Loucy (cell line): ENCODE measurements at regions not wholly inside any gene's neighbourhood (a gene's known extent, or its start where the extent isn't known, plus 50 kb on each side); places are given as distances from the start of the nearest gene placed in this dataset.

Source experiments
- H2AFZ ChIP-seq: fragments of 200-600 bp; sonication (generic); 2 replicates; pipeline ENCODE4 v1.6.0; 2016; ENCODE audit warnings: antibody characterized with exemption, mild to moderate bottlenecking, low read length, moderate library complexity
- H3F3A ChIP-seq: fragments of 200-600 bp; 2 replicates; pipeline ENCODE4 v1.6.0; 2016; ENCODE audit warnings: antibody characterized with exemption, low read depth, mild to moderate bottlenecking
- H3K27me3 ChIP-seq: fragments of 200-600 bp; sonication (generic); 2 replicates; pipeline ENCODE4 v1.6.1; 2014; ENCODE audit warnings: low read length, mild to moderate bottlenecking; ENCODE audit not compliant: insufficient read depth, poor library complexity, severe bottlenecking
- H3K36me3 ChIP-seq: fragments of 200-600 bp; sonication (generic); 2 replicates; pipeline ENCODE4 v1.6.1; 2016; ENCODE audit warnings: low read length; ENCODE audit not compliant: insufficient read depth
- H3K4me1 ChIP-seq: fragments of 200-600 bp; sonication (generic); 2 replicates; pipeline ENCODE4 v1.5.1; 2014; ENCODE audit warnings: low read length, mild to moderate bottlenecking; ENCODE audit not compliant: insufficient read depth, poor library complexity, severe bottlenecking
- H3K4me2 ChIP-seq: fragments of 200-600 bp; sonication (generic); 2 replicates; pipeline ENCODE4 v1.6.0; 2014; ENCODE audit warnings: antibody characterized with exemption, low read length, low read depth, mild to moderate bottlenecking; ENCODE audit not compliant: poor library complexity, severe bottlenecking
- H3K4me3 ChIP-seq: fragments of 200-600 bp; sonication (generic); 2 replicates; pipeline ENCODE4 v1.5.1; 2014; ENCODE audit warnings: low read length, mild to moderate bottlenecking, mixed read lengths; ENCODE audit not compliant: poor library complexity, severe bottlenecking
- H3K79me2 ChIP-seq: fragments of 200-600 bp; sonication (generic); 2 replicates; pipeline ENCODE4 v1.6.1; 2014; ENCODE audit warnings: low read length; ENCODE audit not compliant: insufficient read depth
- H3K9ac ChIP-seq: fragments of 200-600 bp; sonication (generic); 2 replicates; pipeline ENCODE4 v1.6.0; 2014; ENCODE audit warnings: mild to moderate bottlenecking, low read depth, low read length, moderate library complexity; ENCODE audit not compliant: poor library complexity, severe bottlenecking
- H3K9me2 ChIP-seq: fragments of 200-600 bp; sonication (generic); replicated peaks from 2 replicates; pipeline ENCODE4 v1.6.1; 2016; ENCODE audit warnings: low read depth, low read length, mixed read lengths
- H3K9me3 ChIP-seq: fragments of 200-600 bp; sonication (generic); 2 replicates; pipeline ENCODE4 v1.6.1; 2014; ENCODE audit warnings: mild to moderate bottlenecking, antibody characterized with exemption, low read length, low read depth; ENCODE audit not compliant: insufficient read depth
- H4K20me1 ChIP-seq: fragments of 200-600 bp; sonication (generic); 2 replicates; pipeline ENCODE4 v1.6.0; 2014; ENCODE audit warnings: antibody characterized with exemption, low read length, mild to moderate bottlenecking; ENCODE audit not compliant: insufficient read depth, poor library complexity, severe bottlenecking
- EZH2phosphoT487 ChIP-seq: fragments of 200-600 bp; IDR thresholded peaks from 2 replicates; pipeline ENCODE4 v1.6.1; 2018; ENCODE audit warnings: antibody characterized with exemption, mild to moderate bottlenecking, moderate library complexity, borderline replicate concordance
- TF ChIP-seq, protein P1 (sequence below): fragments of 200-600 bp; sonication (generic); conservative IDR thresholded peaks from 2 replicates; pipeline ENCODE4 v1.5.1; 2014; ENCODE audit warnings: mild to moderate bottlenecking, antibody characterized with exemption, low read length

DNA sequence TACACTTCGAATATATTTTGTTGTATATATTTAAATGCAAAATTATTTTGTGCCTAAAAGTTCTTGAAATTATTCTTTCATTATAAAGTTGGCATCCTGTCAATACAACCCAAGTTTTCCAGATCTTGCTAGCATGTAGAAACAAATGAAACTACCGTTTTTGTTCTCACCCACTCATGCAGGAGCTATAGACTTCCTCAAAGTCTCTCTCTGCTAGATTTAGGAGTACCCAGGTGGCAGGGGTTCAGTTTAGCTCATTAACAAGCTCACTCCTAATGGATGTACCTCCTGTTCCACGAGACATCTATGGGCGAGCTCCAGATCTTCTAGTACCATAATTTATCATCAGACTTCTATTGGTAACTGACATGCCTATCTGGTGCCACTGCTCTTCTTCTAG, 390.2 kb upstream of the POU3F1 start:
- Histone ChIP-seq H3K4me1 (no peaks in the 10 kb centered on the region), H3K36me3 (no peaks in the 10 kb centered on the region), H2AFZ (no peak overlapping the region), H3K4me3 (no peak overlapping the region), H3K4me2 (no peak overlapping the region), H3K9me2 (no peaks in the 10 kb centered on the region), H4K20me1 (no peaks in the 10 kb centered on the region), H3K9ac (no peak overlapping the region), H3K27me3 (no peaks in the 10 kb centered on the region), H3F3A (no peaks in the 10 kb centered on the region), H3K79me2 (no peaks in the 10 kb centered on the region), H3K9me3 (peaks cover 4% of the 10 kb centered on the region; the same call in 1 of the 2 replicates)
- TF ChIP-seq EZH2phosphoT487 = no peak
- TF ChIP-seq, protein P1, sequence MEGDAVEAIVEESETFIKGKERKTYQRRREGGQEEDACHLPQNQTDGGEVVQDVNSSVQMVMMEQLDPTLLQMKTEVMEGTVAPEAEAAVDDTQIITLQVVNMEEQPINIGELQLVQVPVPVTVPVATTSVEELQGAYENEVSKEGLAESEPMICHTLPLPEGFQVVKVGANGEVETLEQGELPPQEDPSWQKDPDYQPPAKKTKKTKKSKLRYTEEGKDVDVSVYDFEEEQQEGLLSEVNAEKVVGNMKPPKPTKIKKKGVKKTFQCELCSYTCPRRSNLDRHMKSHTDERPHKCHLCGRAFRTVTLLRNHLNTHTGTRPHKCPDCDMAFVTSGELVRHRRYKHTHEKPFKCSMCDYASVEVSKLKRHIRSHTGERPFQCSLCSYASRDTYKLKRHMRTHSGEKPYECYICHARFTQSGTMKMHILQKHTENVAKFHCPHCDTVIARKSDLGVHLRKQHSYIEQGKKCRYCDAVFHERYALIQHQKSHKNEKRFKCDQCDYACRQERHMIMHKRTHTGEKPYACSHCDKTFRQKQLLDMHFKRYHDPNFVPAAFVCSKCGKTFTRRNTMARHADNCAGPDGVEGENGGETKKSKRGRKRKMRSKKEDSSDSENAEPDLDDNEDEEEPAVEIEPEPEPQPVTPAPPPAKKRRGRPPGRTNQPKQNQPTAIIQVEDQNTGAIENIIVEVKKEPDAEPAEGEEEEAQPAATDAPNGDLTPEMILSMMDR = no peak

DNA sequence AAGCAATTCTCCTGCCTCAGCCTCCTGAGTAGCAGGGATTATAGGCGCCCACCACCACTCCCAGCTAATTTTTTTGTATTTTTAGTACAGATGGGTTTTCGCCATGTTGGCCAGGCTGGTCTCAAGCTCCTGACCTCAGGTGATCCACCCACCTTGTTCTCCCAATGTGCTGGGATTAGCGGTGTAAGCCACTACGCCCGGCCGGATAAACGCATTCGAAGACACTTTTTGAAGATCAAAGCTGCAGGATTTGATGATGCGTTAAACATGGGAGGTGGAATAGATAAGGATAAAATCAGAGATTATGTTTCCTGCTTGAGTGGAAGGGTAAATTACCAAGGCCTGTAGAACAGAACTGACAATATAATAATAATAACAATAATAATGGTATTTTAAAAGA, 389.4 kb upstream of the POU3F1 start:
- Histone ChIP-seq H3K27me3 (no peaks in the 10 kb centered on the region), H3K9me3 (peaks cover 4% of the 10 kb centered on the region; the same call in 1 of the 2 replicates), H3K4me1 (no peaks in the 10 kb centered on the region), H3K36me3 (no peaks in the 10 kb centered on the region), H4K20me1 (no peaks in the 10 kb centered on the region), H3K4me2 (no peak overlapping the region), H3K9me2 (no peaks in the 10 kb centered on the region), H3K4me3 (no peak overlapping the region), H3F3A (no peaks in the 10 kb centered on the region), H3K9ac (no peak overlapping the region), H2AFZ (no peak overlapping the region), H3K79me2 (no peaks in the 10 kb centered on the region)
- TF ChIP-seq EZH2phosphoT487 = no peak
- TF ChIP-seq, protein P1 = no peak

DNA sequence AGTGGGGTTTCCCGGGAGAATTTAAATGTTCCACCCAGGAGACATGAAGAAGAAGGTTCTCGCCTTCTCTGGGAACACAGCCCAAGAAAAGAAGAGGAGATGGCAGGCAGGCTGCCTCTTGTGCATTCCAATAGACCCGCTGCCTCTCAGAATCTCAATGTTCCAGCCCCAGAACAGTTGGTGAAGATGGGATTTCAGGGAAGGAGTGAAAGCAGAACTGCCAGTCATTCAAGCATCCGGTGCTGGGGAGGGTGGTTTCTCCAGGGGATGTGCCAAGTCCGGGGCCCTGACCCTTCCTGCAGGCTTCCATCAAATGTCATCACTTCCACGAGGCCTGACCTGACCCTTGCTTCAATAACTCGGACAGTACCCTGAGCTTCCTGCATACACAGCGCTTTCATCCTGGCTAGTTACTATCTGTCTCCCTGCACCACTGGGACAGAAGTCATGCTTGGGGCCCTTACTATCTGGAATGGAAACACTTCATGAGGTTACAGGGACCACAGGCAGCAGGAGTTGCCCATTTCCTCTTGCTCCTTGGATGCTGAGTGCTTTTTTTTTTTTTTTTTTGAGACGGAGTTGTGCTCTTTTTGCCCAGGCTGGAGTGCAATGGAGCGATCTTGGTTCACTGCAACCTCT, 386.6 kb upstream of the POU3F1 start:
- Histone ChIP-seq H3K79me2 (no peaks in the 10 kb centered on the region), H3F3A (no peaks in the 10 kb centered on the region), H3K9me3 (no peaks in the 10 kb centered on the region), H2AFZ (no peak overlapping the region), H3K4me2 (no peak overlapping the region), H3K36me3 (no peaks in the 10 kb centered on the region), H3K27me3 (no peaks in the 10 kb centered on the region), H3K9ac (no peak overlapping the region), H4K20me1 (no peaks in the 10 kb centered on the region), H3K4me3 (no peak overlapping the region), H3K9me2 (no peaks in the 10 kb centered on the region), H3K4me1 (no peaks in the 10 kb centered on the region)
- TF ChIP-seq, protein P1 = no peak
- TF ChIP-seq EZH2phosphoT487 = no peak
